ENCODE measurements at regions not wholly inside any gene's neighbourhood (a gene's known extent, or its start where the extent isn't known, plus 50 kb on each side); places are given as distances from the start of the nearest gene placed in this dataset.

DNA sequence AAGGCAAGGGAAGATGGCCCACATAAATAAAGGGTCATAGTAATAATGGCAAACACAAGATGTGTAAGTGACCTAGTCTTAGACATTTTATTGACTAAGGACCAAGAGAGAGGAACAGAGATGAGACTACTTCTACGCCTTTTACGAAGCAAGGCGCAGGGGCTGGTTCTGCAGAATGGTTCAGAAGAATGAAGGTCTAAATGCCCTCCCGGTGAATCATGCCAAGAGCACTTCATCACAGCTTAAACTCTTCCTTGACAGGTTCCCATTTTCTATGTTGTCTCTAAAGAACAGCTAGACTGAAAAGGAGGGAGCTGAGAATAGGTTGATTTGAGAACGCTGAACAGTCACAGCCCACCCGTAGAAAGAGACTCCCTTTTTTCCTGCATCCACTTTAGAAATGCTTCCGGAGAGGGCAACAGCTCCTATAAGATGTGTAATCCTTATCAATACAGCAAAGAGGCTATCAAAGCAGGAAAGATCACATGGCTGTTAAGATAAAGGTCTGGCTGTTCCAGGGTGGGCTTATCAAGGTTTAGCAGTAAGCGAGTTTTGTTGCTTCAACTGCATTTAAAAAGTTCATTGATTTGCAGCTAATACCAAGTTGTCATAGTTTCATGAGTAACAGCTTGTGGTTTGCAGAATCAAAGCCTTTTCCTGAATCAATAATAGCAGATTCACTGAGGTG lies 93.4 kb upstream of the AUTS2 start:
- Histone ChIP-seq H3K4me3 (ENCODE audit: low read length) (no peak overlapping the region), H3K4me1 (ENCODE audit: insufficient read depth, low read length) (no peaks in the 10 kb centered on the region), H3K27me3 (ENCODE audit: insufficient read depth, low read length) (no peaks in the 10 kb centered on the region), H3K9ac (ENCODE audit: low read depth, low read length) (no peak overlapping the region), H3K36me3 (ENCODE audit: insufficient read depth, low read length) (no peaks in the 10 kb centered on the region), H3K27ac (ENCODE audit: low read depth, low read length) (no peak overlapping the region), H3K9me3 (ENCODE audit: insufficient read depth, low read depth, low read length) (no peaks in the 10 kb centered on the region)
- WGBS = 87% methylated on average over 7 of the region's 8 CpGs

DNA sequence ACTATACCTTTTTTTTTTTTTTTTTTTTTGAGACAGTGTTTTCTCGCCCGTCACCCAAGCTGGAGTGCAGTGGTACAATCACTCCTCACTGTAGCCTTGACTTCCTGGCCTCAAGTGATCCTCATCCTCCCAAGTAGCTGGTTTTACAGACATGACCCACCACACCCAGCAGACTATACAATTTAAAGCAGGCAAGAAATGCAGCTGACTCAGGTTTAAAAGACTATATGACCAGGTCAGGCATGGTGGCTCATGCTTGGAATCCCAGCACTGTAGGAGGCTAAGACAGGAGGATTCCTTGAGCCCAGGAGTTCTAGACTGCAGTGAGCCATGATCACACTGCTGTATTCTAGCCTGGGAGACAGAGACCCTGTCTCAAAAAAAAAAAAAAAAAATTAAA lies 89.5 kb upstream of the AUTS2 start:
- no peaks in the 10 kb centered on the region for H3K36me3 ChIP-seq (ENCODE audit: insufficient read depth, low read length)
- no peaks in the 10 kb centered on the region for H3K4me1 ChIP-seq (ENCODE audit: insufficient read depth, low read length)
- H3K27ac ChIP-seq (ENCODE audit: low read depth, low read length) = no peak overlapping the region
- no peaks in the 10 kb centered on the region for H3K27me3 ChIP-seq (ENCODE audit: insufficient read depth, low read length)
- H3K4me3 ChIP-seq (ENCODE audit: low read length) = no peak overlapping the region
- H3K9me3 ChIP-seq (ENCODE audit: insufficient read depth, low read depth, low read length) = no peaks in the 10 kb centered on the region
- H3K9ac ChIP-seq (ENCODE audit: low read depth, low read length) = no peak overlapping the region
- 89% methylated on average over 2 of the region's 2 CpGs for WGBS

DNA sequence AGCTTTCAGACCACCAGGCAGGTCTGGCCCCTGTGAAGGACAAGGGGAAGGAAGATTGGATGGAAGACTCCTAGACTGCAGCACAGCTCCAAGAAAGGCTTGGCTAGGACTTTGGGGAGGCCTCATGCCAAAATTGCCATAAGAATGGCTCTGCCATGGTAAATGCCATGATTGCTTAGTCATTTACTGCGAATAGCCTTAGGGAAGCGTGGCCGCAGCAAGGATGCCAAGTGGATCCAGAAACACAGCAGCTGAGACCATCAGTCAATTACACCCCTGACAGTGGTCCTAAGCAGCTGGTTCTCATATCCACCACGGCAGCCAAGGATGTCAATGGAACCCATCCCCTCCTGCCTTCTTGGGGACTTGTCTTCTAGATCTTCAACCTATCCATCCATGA lies 88.2 kb upstream of the AUTS2 start:
- no peak overlapping the region for H3K27ac ChIP-seq (ENCODE audit: low read depth, low read length)
- no peak overlapping the region for H3K4me3 ChIP-seq (ENCODE audit: low read length)

DNA sequence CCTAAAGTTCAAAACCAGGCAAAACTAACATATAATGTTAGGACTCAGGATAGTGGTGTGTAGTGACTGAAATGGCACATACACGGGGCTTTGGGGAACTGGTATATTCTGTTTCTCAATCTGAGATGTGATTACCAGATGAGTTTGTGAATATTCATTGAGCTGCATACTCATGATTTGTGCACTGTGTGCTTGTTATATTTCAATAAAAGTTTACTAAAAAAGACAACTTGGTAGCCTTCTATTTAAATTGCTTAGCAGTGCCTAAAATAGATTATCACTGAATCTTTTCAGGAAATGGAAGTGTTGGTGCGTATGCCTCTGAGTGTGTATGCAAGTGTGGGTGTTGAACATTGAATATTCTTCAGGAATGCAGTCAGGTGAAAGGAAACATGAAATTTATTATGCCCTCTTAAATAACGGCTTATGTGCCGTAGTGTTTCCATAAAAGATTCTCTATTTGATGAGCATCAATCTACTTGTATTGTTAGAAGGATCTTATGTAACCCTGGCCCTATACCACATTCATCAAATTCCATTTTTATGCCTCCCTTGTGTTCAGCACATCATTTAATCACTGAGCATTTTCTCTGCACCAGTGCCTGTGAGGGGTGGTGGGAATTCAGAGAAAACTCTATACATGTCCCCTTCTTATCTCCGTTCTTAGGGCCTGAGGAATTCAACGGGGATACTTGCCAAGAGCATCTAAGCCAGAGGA lies 82.6 kb upstream of the AUTS2 start:
- Histone ChIP-seq H3K36me3 (ENCODE audit: insufficient read depth, low read length) (no peaks in the 10 kb centered on the region), H3K27me3 (ENCODE audit: insufficient read depth, low read length) (peaks cover 40% of the 10 kb centered on the region; the same call in 1 of the 2 replicates), H3K4me1 (ENCODE audit: insufficient read depth, low read length) (peaks cover 22% of the 10 kb centered on the region), H3K9ac (ENCODE audit: low read depth, low read length) (no peak overlapping the region), H3K27ac (ENCODE audit: low read depth, low read length) (no peak overlapping the region), H3K4me3 (ENCODE audit: low read length) (no peak overlapping the region), H3K9me3 (ENCODE audit: insufficient read depth, low read depth, low read length) (no peaks in the 10 kb centered on the region)
- 95% methylated on average over 6 of the region's 6 CpGs for WGBS

More for the DNA sequence above, 88.2 kb upstream of the AUTS2 start:
- Histone ChIP-seq H3K36me3 (ENCODE audit: insufficient read depth, low read length) (no peaks in the 10 kb centered on the region), H3K4me1 (ENCODE audit: insufficient read depth, low read length) (no peaks in the 10 kb centered on the region), H3K9ac (ENCODE audit: low read depth, low read length) (no peak overlapping the region), H3K9me3 (ENCODE audit: insufficient read depth, low read depth, low read length) (no peaks in the 10 kb centered on the region), H3K27me3 (ENCODE audit: insufficient read depth, low read length) (peaks cover 1% of the 10 kb centered on the region; the same call in 1 of the 2 replicates)
- WGBS = 91% methylated on average over 4 of the region's 4 CpGs

DNA sequence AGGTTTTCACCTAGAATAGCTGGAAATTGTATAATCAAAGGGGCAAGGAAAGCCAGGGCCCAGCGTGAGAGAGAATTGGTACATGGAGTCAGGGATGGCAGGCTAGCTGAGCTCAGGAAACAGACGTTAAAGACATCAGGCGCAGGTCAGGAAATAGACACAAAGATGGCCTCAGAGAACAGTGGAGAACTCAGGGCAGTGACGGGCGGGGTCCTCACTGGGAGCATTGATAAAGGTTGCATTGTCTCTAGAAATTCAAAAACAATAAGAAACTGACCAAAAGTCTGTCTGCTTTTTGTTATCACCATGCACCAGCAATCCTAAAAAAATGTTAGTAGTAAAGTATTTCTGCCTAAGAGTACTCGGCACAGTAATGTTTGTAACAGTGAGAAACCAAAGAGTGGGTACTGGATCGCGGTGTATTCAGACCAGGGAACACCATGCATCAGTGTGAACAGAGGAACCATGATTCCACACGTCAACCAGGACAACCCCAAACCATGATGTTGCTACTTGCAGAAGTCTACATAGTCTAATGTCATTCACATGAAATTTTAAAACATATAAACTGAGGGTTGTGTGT lies 81.9 kb upstream of the AUTS2 start:
- H3K27me3 ChIP-seq (ENCODE audit: insufficient read depth, low read length) = peaks cover 46% of the 10 kb centered on the region; the same call in 1 of the 2 replicates
- no peak overlapping the region for H3K27ac ChIP-seq (ENCODE audit: low read depth, low read length)
- peaks cover 22% of the 10 kb centered on the region for H3K4me1 ChIP-seq (ENCODE audit: insufficient read depth, low read length)
- WGBS = 90% methylated on average over 9 of the region's 9 CpGs
- no peak overlapping the region for H3K9ac ChIP-seq (ENCODE audit: low read depth, low read length)
- no peaks in the 10 kb centered on the region for H3K36me3 ChIP-seq (ENCODE audit: insufficient read depth, low read length)
- H3K4me3 ChIP-seq (ENCODE audit: low read length) = no peak overlapping the region
- no peaks in the 10 kb centered on the region for H3K9me3 ChIP-seq (ENCODE audit: insufficient read depth, low read depth, low read length)

DNA sequence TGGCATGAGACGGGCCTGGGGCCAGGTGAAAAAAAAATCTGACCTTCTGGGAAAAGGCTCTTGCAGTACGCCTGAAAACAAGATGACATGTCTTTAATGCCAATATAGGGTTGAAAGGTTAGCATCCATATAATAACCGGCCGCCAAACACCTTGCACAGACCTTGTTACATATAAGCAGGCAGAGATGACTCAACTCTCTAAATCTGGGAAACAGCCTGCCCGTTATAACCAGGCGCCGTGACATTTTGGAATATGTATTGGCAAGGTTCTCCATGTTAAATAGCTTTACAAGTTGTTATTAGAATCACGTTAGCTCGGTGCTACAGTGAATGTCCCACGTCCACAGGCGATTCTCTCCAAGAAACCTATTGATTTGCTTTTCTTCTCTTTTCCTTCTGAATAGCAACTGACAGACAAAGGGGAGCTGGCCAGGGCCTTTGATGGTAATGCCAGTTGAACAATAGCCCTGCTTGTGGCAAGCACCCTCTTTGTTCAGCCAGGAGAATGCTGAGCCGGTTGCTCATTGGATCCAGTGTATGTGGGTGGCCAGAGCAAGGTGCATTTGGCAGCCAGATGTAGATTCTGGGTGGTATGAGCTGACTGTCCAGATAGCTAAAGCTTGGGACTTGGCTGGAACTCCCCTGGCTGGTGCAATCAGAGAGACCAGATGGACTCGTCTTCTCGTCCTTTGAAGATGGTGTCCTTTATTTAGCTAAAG lies 80.1 kb upstream of the AUTS2 start:
- Histone ChIP-seq H3K4me3 (ENCODE audit: low read length) (peak overlapping the region; percentile 20), H3K36me3 (ENCODE audit: insufficient read depth, low read length) (no peaks in the 10 kb centered on the region), H3K9ac (ENCODE audit: low read depth, low read length) (0 out of 2 replicates have a peak overlapping the region, but pooled peaks have one; percentile 5), H3K27me3 (ENCODE audit: insufficient read depth, low read length) (peaks cover 51% of the 10 kb centered on the region; the same call in 1 of the 2 replicates), H3K4me1 (ENCODE audit: insufficient read depth, low read length) (peaks cover 22% of the 10 kb centered on the region), H3K9me3 (ENCODE audit: insufficient read depth, low read depth, low read length) (no peaks in the 10 kb centered on the region), H3K27ac (ENCODE audit: low read depth, low read length) (peak overlapping the region; percentile 76; the same call in 1 of the 2 replicates)
- WGBS = 35% methylated on average over 14 of the region's 14 CpGs

DNA sequence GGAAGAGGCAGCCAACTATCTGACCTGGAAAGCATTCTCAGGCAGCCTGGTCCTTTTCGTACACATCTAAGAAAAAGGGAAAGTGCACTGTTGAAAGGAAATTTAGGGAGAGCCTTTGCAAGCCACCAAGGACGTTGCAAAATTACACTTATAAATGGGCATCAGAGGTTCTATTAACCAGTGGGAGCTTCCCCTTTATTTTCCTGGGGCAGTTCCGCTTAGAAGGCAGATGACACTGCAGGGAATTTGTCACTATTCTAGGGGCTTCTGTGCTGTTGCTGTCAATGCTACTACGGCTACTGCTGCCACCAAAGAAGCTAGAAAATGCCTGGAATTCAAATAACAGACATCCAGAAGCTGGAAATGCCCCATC lies 79.6 kb upstream of the AUTS2 start:
- peak overlapping the region; percentile 20; the same call in 1 of the 2 replicates for H3K4me3 ChIP-seq (ENCODE audit: low read length)
- peaks cover 22% of the 10 kb centered on the region for H3K4me1 ChIP-seq (ENCODE audit: insufficient read depth, low read length)
- peaks cover 51% of the 10 kb centered on the region; the same call in 1 of the 2 replicates for H3K27me3 ChIP-seq (ENCODE audit: insufficient read depth, low read length)
- H3K9me3 ChIP-seq (ENCODE audit: insufficient read depth, low read depth, low read length) = no peaks in the 10 kb centered on the region
- H3K27ac ChIP-seq (ENCODE audit: low read depth, low read length) = peak overlapping the region; percentile 76; the same call in 1 of the 2 replicates
- 54% methylated on average over 4 of the region's 4 CpGs for WGBS
- H3K36me3 ChIP-seq (ENCODE audit: insufficient read depth, low read length) = no peaks in the 10 kb centered on the region
- 0 out of 2 replicates have a peak overlapping the region, but pooled peaks have one; percentile 5 for H3K9ac ChIP-seq (ENCODE audit: low read depth, low read length)

DNA sequence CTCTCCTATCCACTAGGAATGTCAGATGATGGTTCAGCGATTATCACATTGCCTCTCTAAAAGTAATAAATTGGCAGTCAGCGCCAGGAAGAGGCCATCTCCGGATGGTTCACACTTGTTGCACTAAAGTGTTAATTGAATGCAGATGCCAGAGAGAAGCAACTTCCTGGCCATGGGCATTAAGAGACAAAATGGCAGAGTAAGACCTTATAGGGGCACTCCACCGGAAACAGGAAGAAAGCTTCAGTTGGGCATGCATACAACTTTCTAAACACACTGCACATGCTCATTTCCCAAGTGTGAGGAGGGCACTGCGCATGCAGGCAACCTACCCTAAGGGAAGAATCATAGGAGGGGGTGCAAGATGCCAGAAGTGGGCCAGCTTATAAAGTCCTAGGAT lies 71.7 kb upstream of the AUTS2 start:
- Histone ChIP-seq H3K4me1 (ENCODE audit: insufficient read depth, low read length) (no peaks in the 10 kb centered on the region), H3K27ac (ENCODE audit: low read depth, low read length) (no peak overlapping the region), H3K27me3 (ENCODE audit: insufficient read depth, low read length) (peaks cover 3% of the 10 kb centered on the region; the same call in 1 of the 2 replicates), H3K9ac (ENCODE audit: low read depth, low read length) (no peak overlapping the region), H3K36me3 (ENCODE audit: insufficient read depth, low read length) (no peaks in the 10 kb centered on the region), H3K4me3 (ENCODE audit: low read length) (no peak overlapping the region), H3K9me3 (ENCODE audit: insufficient read depth, low read depth, low read length) (no peaks in the 10 kb centered on the region)
- WGBS = 86% methylated on average over 5 of the region's 5 CpGs

DNA sequence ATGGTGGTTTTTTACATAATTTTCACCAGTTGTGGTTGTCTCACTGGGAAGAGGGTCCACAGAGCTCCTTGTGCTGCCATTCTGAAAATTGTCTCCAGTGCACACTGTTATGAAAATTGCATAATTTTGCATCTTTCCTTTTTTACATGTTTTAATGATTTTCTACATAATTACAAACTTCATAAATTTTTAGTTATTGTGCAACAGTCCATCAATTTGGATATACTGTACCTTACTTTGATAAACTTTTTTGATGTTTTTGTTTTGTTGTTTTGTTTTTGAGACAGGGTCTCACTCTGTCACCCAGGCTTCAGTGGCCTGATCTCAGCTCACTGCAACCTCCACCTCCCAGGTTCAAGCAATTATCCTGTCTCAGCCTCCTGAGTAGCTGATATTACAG lies 70.6 kb upstream of the AUTS2 start:
- Histone ChIP-seq H3K9me3 (ENCODE audit: insufficient read depth, low read depth, low read length) (no peaks in the 10 kb centered on the region), H3K4me3 (ENCODE audit: low read length) (no peak overlapping the region), H3K4me1 (ENCODE audit: insufficient read depth, low read length) (no peaks in the 10 kb centered on the region), H3K27me3 (ENCODE audit: insufficient read depth, low read length) (no peaks in the 10 kb centered on the region), H3K9ac (ENCODE audit: low read depth, low read length) (no peak overlapping the region), H3K27ac (ENCODE audit: low read depth, low read length) (no peak overlapping the region), H3K36me3 (ENCODE audit: insufficient read depth, low read length) (no peaks in the 10 kb centered on the region)

DNA sequence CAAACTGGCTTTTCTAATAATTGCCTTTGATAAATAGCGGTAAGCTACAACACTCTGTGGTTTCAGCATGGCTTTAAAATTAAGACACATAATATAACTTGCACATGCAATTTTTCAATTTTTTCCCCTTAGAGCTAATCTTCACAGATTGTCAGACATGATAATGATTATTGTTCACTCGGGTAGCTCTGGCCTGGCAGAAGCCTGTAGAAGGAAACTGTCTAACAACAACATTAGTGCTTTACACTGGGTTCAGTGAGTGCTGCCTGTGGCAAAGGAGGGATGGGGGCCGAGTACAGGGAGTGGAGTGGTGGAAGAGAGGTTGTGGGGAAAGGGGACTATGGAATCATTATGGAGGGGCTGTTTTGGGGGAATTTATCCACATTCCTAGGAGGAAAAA lies 67.2 kb upstream of the AUTS2 start:
- no peak overlapping the region for H3K9ac ChIP-seq (ENCODE audit: low read depth, low read length)
- H3K4me3 ChIP-seq (ENCODE audit: low read length) = no peak overlapping the region
- peaks cover 2% of the 10 kb centered on the region; the same call in 1 of the 2 replicates for H3K27me3 ChIP-seq (ENCODE audit: insufficient read depth, low read length)
- WGBS = 75% methylated on average over 3 of the region's 3 CpGs
- H3K36me3 ChIP-seq (ENCODE audit: insufficient read depth, low read length) = no peaks in the 10 kb centered on the region
- 0 out of 2 replicates have a peak, but pooled peaks cover 4% of the 10 kb centered on the region for H3K4me1 ChIP-seq (ENCODE audit: insufficient read depth, low read length)
- no peak overlapping the region for H3K27ac ChIP-seq (ENCODE audit: low read depth, low read length)
- no peaks in the 10 kb centered on the region for H3K9me3 ChIP-seq (ENCODE audit: insufficient read depth, low read depth, low read length)
